GM23338 (cell line): ENCODE measurements at regions not wholly inside any gene's neighbourhood (a gene's known extent, or its start where the extent isn't known, plus 50 kb on each side); places are given as distances from the start of the nearest gene placed in this dataset.
"Not testable (repeated sequence)": the region's sequence is repeated elsewhere in the genome, so short reads cannot be mapped to it uniquely, and the experiment has no call there.

Source experiments
- ATAC-seq: fragments of 200-7000 bp; cut with Tn5 transposase; 3 replicates; pipeline ENCODE4 v1.9.1; 2020
- DNase-seq: peaks from one replicate; pipeline ENCODE4 v3.0.0-alpha.2; 2015; ENCODE audit warnings: low spot score
- H2AFZ ChIP-seq: fragments of 200-600 bp; sonication (generic); 2 replicates; pipeline ENCODE4 v1.8.0; 2016; ENCODE audit warnings: antibody characterized with exemption, mild to moderate bottlenecking, moderate library complexity
- H3F3A ChIP-seq: fragments of 200-600 bp; sonication (generic); replicated peaks from 2 replicates; pipeline ENCODE4 v1.8.0; 2017; ENCODE audit warnings: antibody characterized with exemption, mixed run types, low read depth
- H3K27ac ChIP-seq: fragments of 200-600 bp; sonication (generic); 2 replicates; pipeline ENCODE4 v1.6.1; 2016; ENCODE audit warnings: low read depth
- H3K27me3 ChIP-seq: fragments of 200-600 bp; sonication (generic); 2 replicates; pipeline ENCODE4 v1.8.0; 2016; ENCODE audit warnings: mild to moderate bottlenecking, mixed run types, moderate library complexity; ENCODE audit not compliant: insufficient read depth
- H3K36me3 ChIP-seq: fragments of 200-600 bp; sonication (generic); 2 replicates; pipeline ENCODE4 v1.8.0; 2016; ENCODE audit warnings: mild to moderate bottlenecking; ENCODE audit not compliant: insufficient read depth
- H3K4me1 ChIP-seq: fragments of 200-600 bp; sonication (generic); 2 replicates; pipeline ENCODE4 v1.8.0; 2016; ENCODE audit warnings: mild to moderate bottlenecking, moderate library complexity; ENCODE audit not compliant: insufficient read depth
- H3K4me2 ChIP-seq: fragments of 200-600 bp; sonication (generic); 2 replicates; pipeline ENCODE4 v1.7.1; 2017; ENCODE audit warnings: mixed run types
- H3K4me3 ChIP-seq: fragments of 200-600 bp; sonication (generic); 2 replicates; pipeline ENCODE4 v1.6.1; 2016; ENCODE audit warnings: mixed run types
- H3K79me2 ChIP-seq: fragments of 200-600 bp; sonication (generic); replicated peaks from 2 replicates; pipeline ENCODE4 v1.8.0; 2017; ENCODE audit warnings: mild to moderate bottlenecking; ENCODE audit not compliant: insufficient read depth
- H3K9me2 ChIP-seq: fragments of 200-600 bp; sonication (generic); 2 replicates; pipeline ENCODE4 v1.8.0; 2017; ENCODE audit not compliant: insufficient read depth
- H4K20me1 ChIP-seq: fragments of 200-600 bp; sonication (generic); replicated peaks from 2 replicates; pipeline ENCODE4 v1.8.0; 2017; ENCODE audit warnings: mild to moderate bottlenecking; ENCODE audit not compliant: insufficient read depth
- H3K27ac Mint-ChIP-seq: 2 replicates; pipeline ENCODE4 v1.8.0; 2020; ENCODE audit warnings: inconsistent platforms, mild to moderate bottlenecking, moderate library complexity, mixed read lengths
- H3K27me3 Mint-ChIP-seq: 3 replicates; pipeline ENCODE4 v1.8.0; 2022; ENCODE audit warnings: low read depth, mild to moderate bottlenecking, moderate library complexity, mixed read lengths, inconsistent platforms; ENCODE audit not compliant: insufficient read depth, poor library complexity
- H3K36me3 Mint-ChIP-seq: 3 replicates; pipeline ENCODE4 v1.8.0; 2021; ENCODE audit warnings: low read depth, mild to moderate bottlenecking, inconsistent platforms, moderate library complexity, mixed read lengths
- H3K4me1 Mint-ChIP-seq: 3 replicates; pipeline ENCODE4 v1.8.0; 2020; ENCODE audit warnings: mild to moderate bottlenecking, inconsistent platforms, mixed read lengths
- H3K4me3 Mint-ChIP-seq: 3 replicates; pipeline ENCODE4 v1.8.0; 2021; ENCODE audit warnings: moderate library complexity, mild to moderate bottlenecking, inconsistent platforms, mixed read lengths
- H3K9me3 Mint-ChIP-seq: 3 replicates; pipeline ENCODE4 v1.8.0; 2020; ENCODE audit warnings: moderate library complexity, mild to moderate bottlenecking, inconsistent platforms, mixed read lengths
- CREB1 ChIP-seq: fragments of 250-450 bp; sonication (Bioruptor Pico); IDR thresholded peaks from 2 replicates; pipeline ENCODE4 v1.5.0; 2020; ENCODE audit warnings: low read depth, mild to moderate bottlenecking, moderate library complexity
- NANOG ChIP-seq: IDR thresholded peaks from 2 replicates; pipeline ENCODE4 v1.6.1; 2016; ENCODE audit warnings: antibody characterized with exemption, borderline replicate concordance
- REST ChIP-seq: IDR thresholded peaks from one replicate; pipeline ENCODE4 v1.6.1; 2018; ENCODE audit warnings: antibody characterized with exemption; ENCODE audit not compliant: unreplicated experiment
- ZNF114 ChIP-seq: fragments of 250-450 bp; sonication (Bioruptor Pico); IDR thresholded peaks from 2 replicates; pipeline ENCODE4 v1.5.0; 2020; ENCODE audit warnings: mild to moderate bottlenecking, moderate library complexity

GRCh38 chr11:34819740-34820482, 96.3 kb downstream of the APIP start (continued):
- TF ChIP-seq NANOG (no peak), ZNF114 (CRISPR knock-in tag) (no peak), CREB1 (CRISPR knock-in tag) (no peak), REST (no peak)

- H3K27ac Mint-ChIP-seq: not testable (repeated sequence)
Observed at GRCh38 chr11:34817812-34818211, 98.4 kb downstream of the APIP start.

GRCh38 chr11:34816698-34817213, 99.4 kb downstream of the APIP start:
- Histone ChIP-seq H3K9me2 (peaks cover 10% of the 10 kb centered on the region; the same call in 1 of the 2 replicates), H4K20me1 (no peaks in the 10 kb centered on the region), H3K79me2 (no peaks in the 10 kb centered on the region), H3K36me3 (no peaks in the 10 kb centered on the region), H3K4me2 (no peak overlapping the region), H3K27me3 (no peaks in the 10 kb centered on the region), H3K27ac (no peak overlapping the region), H2AFZ (no peak overlapping the region), H3F3A (no peaks in the 10 kb centered on the region), H3K4me3 (no peak overlapping the region), H3K4me1 (no peaks in the 10 kb centered on the region)
- peaks cover 38% of the 10 kb centered on the region for H3K9me3 Mint-ChIP-seq
- no peaks in the 10 kb centered on the region for H3K4me1 Mint-ChIP-seq
- H3K36me3 Mint-ChIP-seq: peaks cover 19% of the 10 kb centered on the region; the same call in 2 of the 3 replicates
- TF ChIP-seq NANOG: no peak
- no peak overlapping the region for H3K27ac Mint-ChIP-seq
- H3K4me3 Mint-ChIP-seq: no peak overlapping the region
- DNase-seq: no peak
- peaks cover 2% of the 10 kb centered on the region for H3K27me3 Mint-ChIP-seq
- ATAC-seq: no peak

More at GRCh38 chr11:34817812-34818211, 98.4 kb downstream of the APIP start:
- not testable (repeated sequence) for H3K27me3 ChIP-seq, H3K4me1 Mint-ChIP-seq, H3K79me2 ChIP-seq, H2AFZ ChIP-seq, H3K27ac ChIP-seq, H3K4me1 ChIP-seq, H3K4me3 Mint-ChIP-seq, H3K36me3 ChIP-seq, H3K4me2 ChIP-seq, H3K4me3 ChIP-seq, H3K27me3 Mint-ChIP-seq, ATAC-seq, H3F3A ChIP-seq, H4K20me1 ChIP-seq, DNase-seq
- Mint-ChIP-seq H3K9me3 (peaks cover 33% of the 10 kb centered on the region), H3K36me3 (peaks cover 16% of the 10 kb centered on the region; the same call in 2 of the 3 replicates)
- H3K9me2 ChIP-seq: peaks cover 10% of the 10 kb centered on the region; the same call in 1 of the 2 replicates
